HG02870 (cell line): ENCODE measurements at regions not wholly inside any gene's neighbourhood (a gene's known extent, or its start where the extent isn't known, plus 50 kb on each side); places are given as distances from the start of the nearest gene placed in this dataset.
"Not testable (repeated sequence)": the region's sequence is repeated elsewhere in the genome, so short reads cannot be mapped to it uniquely, and the experiment has no call there.

Experiments used
- ATAC-seq: cut with Tn5 transposase; IDR thresholded peaks from one replicate; pipeline ENCODE4 v1.9.1; 2021; ENCODE audit warnings: mild to moderate bottlenecking, moderate library complexity; ENCODE audit not compliant: unreplicated experiment

DNA sequence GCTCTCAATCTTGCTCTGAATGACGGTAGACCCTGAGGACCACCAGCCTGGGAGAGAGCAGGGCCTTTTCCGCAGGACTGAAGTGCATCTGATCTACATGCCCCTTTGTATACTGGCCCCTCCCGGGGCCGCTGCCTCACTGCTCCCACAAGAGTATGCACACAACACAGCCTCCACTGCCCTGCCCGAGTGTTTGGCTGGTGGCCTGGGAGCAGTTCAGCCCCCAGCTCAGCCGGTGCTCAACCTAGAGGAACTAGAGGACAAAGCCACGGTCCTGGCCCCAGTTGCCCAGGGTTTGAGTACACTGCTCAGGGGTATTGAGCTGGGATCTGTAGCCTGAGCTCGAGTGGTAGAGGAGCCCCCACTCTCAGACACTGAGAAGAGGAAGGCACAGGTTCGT, 118.9 kb upstream of the CAB39 start:
- no peak for ATAC-seq

DNA sequence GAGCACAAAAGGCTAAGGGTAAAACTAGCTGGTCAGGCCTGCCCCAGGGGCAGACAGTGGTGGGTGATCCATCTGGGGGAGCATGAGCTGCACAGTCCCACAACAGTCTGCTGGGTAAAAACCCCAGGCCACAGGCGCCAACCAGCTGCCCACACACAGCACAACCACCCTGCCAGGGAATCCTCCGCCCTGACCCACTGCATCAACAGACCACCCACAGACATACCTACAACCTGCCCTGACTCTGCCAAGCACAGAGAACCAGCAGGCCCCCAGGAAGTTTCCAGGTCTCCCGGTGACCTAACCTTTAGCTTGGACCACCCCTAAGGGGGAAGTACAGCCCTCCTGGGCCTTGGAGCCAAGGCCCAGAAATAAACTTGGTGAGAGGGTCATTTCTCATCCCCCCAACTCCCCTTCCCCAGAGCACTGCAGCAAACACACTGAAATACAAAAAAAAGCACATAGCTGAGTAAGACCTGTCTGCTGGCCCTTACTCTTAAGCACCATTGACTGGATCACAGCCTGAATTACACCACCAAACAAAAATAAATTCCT, 118.3 kb upstream of the CAB39 start:
- no peak for ATAC-seq

DNA sequence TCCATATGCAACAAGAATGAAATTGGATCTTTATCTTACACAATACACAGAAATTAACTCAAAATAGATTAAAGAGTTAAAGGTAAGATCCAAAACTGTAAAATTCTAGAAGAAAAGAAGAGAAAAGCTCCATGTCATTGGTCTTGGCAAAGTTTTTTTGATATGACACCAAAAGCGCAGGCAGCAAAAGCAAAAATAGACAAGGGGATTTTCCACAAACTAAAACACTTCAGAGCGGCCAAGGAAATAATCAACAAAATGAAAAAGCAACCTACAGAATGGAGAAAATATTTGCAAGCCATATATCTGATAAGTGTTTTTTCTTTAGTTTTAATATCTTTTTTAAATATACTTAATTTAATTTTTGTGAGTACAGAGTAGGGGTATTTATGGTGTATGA, 112.8 kb upstream of the CAB39 start:
- ATAC-seq, result no peak

DNA sequence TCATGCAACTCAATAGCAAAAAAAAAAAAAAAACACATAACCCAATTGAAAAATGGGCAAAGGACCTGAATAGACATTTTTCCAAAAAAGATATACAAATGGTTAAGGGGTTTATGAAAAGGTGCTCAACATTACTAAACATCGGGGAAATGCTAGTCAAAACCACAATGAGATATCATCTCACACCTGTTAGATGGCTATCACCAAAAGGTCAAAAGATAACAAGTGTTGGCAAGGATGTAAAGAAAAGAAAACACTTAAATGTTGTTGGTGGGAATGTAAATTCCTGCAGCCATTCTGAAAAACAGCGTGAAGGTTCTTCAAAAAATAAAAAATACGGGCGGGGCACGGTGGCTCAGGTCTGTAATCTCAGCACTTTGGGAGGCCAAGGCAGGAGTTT, 112.4 kb upstream of the CAB39 start:
- no peak for ATAC-seq

DNA sequence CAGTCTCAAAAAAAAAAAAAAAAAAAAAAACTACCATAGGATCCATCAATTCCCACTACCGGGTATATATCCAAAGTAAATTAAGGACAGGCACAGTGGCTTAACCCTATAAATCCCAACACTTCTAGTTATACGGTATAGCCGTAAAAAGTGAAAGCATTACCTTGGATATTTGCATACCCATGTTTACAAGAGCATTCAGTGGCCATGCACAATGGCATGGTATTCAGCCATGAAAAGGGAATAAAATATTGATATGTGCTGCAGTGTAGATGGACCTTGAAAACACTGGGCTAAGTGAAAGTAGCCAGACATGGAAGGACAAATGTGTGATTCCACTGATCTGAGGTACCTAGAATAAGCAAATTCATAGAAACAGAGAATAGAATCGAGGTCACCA, 111.8 kb upstream of the CAB39 start:
- ATAC-seq, result no peak

DNA sequence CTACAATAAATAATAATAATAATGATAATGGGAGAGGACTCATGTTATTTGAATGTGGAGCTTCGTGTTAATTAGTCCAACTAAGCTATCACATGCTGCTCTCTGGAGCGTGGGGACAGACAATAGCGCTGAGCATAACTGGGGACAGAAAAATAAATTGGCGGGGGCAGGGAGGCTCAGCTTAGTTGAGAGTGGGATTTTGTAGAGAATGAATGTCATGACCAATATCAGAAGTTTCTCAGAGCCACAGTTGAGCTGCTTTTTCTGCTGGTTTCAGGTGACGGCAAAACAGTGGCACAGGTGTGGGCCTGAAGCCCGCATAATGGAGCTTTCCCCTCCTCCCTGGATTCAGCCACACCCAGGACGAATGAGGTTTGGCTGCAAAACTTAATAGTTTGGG, 111.1 kb upstream of the CAB39 start:
- ATAC-seq, result peak; percentile 62

DNA sequence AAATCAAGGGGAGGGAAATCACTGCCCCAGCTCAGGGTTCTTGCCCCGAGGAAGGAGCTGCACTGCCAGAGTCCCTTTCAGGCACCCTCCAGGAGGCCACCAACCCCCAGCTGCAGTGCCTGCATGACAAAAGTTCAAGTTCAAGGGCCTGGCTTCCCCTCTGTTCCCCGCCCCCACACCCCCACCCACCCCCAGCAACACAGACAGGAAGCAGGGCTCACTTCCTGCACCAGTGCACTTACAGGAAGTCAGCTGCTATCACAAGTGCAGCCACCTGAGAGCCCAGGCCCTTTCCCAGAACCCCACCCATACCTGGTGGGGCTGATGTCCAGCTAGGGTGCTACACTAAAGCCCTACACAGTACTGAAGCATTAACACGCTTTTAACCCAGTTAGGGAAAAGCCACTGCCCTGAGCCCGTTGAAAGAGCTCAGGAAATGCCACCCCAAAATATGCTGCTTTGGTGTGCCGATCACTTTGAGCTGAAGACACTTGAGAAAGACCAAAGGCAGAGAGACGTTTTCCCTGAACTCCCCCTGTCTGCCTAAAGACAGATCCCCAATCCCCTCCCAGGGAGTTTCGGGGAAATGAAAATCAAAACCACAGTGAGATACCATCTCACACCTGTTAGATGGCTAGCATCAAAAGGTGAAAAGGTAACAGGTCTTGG, 109.9 kb upstream of the CAB39 start:
- peak; percentile 42 for ATAC-seq

DNA sequence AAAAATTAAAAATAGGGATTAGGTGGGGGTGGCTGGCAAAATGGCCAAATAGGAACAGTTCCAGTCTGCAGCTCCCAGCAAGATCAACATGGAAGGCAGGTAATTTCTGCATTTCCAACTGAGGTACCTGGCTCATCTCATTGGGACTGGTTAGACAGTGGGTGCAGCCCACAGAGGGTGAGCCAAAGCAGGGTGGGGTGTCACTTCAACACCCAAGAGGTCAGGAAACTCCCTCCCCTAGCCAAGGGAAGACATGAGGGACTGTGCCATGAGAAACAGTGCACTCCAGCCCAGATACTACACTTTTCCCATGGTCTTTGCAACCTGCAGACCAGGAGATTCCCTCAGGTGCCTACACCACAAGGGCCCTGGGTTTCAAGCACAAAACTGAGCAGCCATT, 109.3 kb upstream of the CAB39 start:
- not testable (repeated sequence) for ATAC-seq

DNA sequence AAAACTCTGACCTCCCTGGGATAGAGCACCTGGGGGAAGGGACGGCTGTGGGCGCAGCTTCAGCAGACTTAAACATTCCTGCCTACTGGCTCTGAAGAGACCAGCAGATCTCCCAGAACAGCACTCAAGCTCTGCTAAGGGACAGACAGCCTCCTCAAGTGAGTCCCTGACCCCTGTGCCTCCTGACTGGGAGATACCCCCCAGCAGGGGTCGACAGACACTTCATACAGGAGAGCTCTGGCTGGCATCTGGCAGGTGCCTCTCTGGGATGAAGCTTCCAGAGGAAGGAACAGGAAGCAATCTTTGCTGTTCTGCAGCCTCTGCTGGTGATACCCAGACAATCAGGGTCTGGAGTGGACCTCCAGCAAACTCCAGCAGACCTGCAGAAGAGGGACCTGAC, 108.5 kb upstream of the CAB39 start:
- ATAC-seq, result not testable (repeated sequence)

DNA sequence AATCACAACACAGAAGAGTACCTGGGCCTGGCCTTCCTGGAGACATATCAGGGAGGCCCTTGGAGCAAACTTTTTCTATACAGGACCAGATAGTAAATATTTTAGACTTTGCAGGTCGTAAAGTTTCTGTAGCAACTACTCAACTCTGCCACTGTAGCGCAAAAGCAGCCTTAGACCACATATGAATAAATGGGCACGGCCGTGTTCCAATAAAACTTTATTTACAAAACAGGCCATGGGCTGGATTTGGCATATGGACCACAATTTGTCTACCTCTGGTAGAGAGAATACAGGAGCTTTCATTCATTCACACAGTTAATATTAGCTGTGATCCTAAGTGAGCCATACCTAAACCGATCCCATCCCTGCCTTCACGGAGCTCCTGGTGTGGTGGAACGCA, 98.6 kb upstream of the CAB39 start:
- no peak for ATAC-seq

DNA sequence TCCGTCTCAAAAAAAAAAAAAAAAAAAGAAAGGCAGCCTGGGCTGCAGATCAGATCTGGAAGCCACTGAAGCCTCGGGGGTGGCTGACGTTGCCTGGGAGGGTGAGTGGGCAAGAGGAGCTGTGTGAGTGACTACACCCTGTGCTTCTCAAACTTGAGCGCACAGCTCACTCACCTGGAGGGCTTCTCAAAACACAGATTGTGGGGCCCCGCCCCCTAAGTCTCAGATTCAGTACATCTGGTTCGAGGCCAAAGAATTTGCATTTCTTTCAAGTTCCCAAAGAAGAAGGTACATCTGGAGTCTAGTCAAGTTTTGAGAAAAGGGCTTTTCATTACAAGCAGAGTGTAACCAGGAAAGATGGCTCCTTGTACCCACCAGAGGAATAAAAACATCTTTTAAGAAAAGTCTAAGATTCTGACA, 97.7 kb upstream of the CAB39 start:
- peak; percentile 86 for ATAC-seq

DNA sequence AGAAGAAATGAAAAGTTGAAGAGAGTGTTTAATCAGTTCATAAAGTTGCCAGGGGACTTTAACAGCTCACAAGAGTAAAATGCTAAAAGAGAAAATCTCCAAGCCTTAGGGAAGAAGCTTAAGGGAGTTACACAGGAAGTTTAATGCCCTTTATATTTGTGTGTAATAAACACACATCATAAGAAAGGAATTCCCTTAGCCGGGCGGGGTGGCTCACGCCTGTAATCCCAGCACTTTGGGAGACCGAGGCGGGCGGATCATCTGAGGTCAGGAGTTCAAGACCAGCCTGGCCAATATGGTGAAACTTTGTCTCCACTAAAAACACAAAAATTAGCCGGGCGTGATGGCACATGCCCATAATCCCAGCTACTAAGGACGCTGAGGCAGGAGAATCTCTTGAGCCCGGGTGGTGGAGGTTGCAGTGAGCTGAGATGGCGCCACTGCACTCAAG, 95.4 kb upstream of the CAB39 start:
- not testable (repeated sequence) for ATAC-seq

DNA sequence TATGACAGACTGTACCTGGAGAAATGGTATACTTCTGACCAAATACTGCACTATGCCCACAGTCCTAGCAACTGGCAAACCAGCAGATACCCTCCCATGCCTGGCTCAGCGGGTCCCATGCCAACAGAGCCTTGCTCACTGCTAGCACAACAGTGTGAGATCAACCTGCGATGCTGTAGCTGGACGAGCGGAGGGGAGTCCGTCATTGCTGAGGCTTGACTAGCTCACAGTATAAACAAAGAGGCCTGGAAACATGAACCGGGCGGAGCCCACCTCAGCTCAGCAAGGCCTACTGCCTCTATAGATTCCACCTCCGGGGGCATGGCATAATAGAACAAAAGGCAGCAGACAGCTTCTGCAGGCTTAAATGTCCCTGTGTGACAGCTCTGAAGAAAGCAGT, 93.2 kb upstream of the CAB39 start:
- no peak for ATAC-seq

DNA sequence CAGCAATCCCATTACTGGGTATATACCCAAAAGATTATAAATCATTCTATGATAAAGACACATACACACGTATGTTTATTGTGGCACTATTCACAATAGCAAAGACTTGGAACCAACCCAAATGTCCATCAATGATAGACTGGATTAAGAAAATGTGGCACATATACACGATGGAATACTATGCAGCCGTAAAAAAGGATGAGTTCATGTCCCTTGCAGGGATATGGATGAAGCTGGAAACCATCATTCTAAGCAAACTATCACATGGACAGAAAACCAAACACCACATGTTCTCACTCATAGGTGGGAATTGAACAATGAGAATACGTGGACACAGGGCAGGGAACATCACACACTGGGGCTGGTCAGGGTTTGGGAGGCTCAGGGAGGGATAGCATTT, 87.4 kb upstream of the CAB39 start:
- not testable (repeated sequence) for ATAC-seq

DNA sequence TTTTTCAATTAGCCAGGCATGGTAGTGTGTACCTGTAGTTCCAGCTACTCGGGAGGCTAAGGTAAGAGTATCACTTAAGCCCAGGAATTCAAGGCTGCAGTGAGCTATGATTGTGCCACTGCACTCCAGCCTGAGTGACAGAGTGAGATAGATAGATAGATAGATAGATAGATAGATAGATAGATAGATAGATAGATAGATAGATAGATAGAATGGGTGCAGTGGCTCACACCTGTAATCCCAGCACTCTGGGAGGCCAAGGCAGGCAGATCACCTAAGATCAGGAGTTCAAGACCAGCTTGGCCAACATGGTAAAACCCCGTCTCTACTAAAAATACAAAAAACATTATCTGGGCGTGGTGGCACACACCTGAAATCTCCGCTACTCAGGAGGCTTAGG, 85.6 kb upstream of the CAB39 start:
- ATAC-seq, result not testable (repeated sequence)

DNA sequence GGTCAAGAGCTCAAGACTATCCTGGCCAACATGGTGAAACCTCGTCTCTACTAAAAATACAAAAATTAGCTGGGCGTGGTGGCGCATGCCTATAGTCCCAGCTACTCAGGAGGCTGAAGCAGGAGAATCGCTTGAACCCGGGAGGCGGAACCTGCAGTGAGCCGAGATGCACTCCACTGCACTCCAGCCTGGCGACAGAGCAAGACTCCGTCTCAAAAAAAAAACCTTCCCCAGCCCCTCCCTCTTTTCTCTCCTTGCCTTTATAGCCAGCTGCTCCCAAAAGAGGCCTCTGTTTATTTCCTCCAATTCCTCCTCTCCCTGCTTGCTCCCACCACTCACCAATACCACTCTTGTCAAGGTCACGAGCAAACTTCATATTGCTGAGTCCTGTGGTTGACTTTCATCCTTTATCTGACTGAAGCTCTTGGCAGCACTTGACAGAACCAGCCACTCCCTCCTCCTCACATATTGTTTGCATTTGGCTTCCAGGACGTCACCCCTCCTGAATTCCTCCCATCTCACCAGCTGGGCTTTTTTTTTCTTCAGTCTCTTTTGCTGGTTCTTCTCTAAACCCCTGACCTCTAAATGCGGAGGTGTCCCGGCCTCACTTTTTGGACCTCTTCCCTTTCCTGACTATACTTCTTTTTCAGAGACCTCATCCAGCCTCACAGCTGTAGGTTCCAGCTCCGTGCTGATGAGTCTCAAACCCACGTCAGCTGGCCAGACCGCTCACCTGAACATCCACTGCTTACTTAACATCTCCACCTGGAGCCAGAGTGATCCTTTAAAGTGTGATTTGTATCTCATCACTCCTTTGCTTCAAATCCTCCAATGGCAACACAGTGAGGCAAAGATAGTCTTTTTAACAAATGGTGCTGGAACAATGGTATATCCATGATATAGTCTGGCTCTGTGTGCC, 84.6 kb upstream of the CAB39 start:
- no peak for ATAC-seq

DNA sequence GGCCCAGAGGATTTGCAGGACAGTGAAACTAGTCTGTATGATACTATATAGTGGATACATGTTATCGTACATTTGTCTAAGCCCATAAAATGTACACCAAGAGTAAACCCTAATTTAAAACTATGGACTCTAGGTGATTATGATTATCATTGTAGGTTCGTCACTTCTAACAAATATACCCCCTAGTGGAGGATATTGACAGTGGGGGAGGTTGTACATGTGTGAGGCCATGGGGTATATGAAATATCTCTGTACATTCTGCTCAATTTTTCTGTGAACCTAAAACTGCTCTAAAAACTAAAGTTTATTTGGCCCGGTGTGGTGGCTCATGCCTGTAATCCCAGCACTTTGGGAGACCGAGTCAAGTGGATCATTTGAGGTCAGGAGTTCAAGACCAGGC, 81.2 kb upstream of the CAB39 start:
- no peak for ATAC-seq

DNA sequence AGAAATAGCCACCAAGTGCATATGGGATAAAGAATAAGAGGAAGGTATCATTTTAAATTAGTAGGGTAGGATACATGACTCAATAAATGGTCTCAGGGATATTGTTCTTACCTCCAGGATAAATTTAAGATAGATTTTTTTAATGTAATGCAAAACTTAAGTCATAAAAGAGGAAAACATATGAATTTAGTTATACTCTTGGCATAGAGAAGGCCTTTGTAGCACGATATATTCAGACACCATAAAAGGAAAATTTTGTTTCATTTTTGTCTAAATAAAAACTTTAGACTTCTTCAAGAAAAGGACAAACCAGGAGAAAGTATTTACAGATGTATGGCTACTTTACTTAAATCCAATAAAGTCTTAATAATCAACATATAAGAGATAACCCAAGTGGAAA, 78.5 kb upstream of the CAB39 start:
- ATAC-seq, result no peak

DNA sequence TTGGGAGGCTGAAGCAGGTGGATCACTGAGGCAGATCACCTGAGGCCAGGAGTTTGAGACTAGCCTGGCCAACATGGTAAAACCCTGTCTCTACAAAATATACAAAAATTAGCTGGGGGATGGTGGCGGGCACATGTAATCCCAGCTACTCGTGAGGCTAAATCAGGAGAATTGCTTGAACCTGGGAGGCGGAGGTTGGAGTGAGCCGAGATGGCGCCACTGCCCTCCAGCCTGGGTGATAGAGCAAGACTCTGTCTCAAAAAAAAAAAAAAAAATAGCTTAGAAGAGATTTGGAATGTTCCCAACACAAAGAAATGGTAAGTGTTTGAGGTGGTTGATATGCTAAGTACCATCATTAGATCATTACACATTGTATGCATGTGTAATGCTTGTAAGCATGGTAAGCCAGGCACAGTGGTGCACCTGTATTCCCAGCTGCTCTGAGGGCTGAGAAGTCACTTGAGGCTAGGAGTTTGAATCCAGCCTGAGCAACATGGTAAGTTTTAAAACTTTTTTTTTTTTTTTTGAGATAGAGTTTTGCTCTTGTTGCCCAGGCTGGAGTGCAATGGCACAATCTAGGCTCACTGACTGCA, 77.8 kb upstream of the CAB39 start:
- not testable (repeated sequence) for ATAC-seq

DNA sequence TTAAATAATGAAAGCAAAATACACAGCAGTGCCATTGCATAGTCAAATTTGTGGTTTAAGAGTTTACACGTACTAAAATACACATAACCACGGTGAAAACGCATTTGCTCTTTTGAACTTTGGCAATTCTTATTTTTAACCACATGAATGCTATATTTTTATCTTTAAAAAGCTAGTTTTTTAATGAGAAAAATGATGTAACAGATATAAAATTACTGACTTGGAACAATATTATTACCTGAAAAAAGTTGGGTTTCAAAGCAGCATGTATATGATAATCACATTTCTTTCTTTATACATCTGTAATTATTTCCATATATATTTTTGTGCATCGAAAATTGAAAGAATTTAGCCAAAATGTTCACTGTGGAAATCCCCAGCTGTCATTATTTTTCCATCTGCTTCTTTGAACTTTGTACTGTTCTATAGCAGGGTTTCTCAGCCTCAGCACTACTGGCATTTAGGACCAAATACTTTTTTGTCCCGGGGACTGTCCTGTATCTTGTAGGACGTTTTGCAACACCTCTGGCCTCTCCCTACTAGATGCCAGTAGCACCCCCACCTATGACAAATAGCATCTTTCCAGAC, 75.9 kb upstream of the CAB39 start:
- ATAC-seq, result peak; percentile 53

DNA sequence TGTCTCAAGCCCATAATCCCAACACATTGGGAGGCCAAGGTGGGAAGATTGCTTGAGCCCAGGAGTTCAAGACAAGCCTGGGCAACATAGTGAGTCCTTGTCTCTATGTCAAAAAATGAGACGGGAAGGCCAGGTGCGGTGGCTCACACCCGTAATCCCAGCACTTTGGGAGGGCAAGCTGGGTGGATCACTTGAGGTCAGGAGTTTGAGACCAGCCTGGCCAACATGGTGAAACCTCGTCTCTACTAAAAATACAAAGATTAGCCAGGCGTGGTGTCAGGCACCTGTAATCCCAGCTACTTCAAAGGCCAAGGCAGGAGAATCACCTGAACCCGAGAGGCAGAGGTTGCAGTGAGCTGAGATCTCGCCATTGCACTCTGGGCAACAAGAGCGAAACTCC, 75.2 kb upstream of the CAB39 start:
- not testable (repeated sequence) for ATAC-seq
